ENCODE measurements at regions not wholly inside any gene's neighbourhood (a gene's known extent, or its start where the extent isn't known, plus 50 kb on each side); places are given as distances from the start of the nearest gene placed in this dataset.

GRCh38 chr7:88599528-88599927 lies 160.0 kb upstream of the ZNF804B start:
- TF ChIP-seq CTCF (IDR thresholded peaks at IDR 0.05), result no peak
- TF ChIP-seq POLR2A (IDR thresholded peaks at IDR 0.05), result no peak
- no peak for TF ChIP-seq EP300 (IDR thresholded peaks at IDR 0.05)
- TF ChIP-seq POLR2AphosphoS5 (IDR thresholded peaks at IDR 0.05), result no peak
